Astrocyte (in vitro differentiated cells and primary cell): ENCODE measurements at regions not wholly inside any gene's neighbourhood (a gene's known extent, or its start where the extent isn't known, plus 50 kb on each side); places are given as distances from the start of the nearest gene placed in this dataset.

ENCODE experiments used
- DNase-seq: peaks from one replicate; pipeline ENCODE4 v3.0.0-alpha.2; 2010; ENCODE audit warnings: low read depth
- FAIRE-seq: peaks from 2 replicates; lab custom pipeline; 2011; peaks lifted over from hg19 to GRCh38; lab: Jason Lieb, UNC
- H2AFZ ChIP-seq: 2 replicates; pipeline ENCODE4 v1.6.0; 2012; ENCODE audit warnings: low read depth, low read length, inconsistent platforms
- H3K27ac ChIP-seq: 2 replicates; pipeline ENCODE4 v1.5.1; 2011; ENCODE audit warnings: low read depth, low read length, inconsistent platforms
- H3K27me3 ChIP-seq: 2 replicates; pipeline ENCODE4 v1.6.0; 2011; ENCODE audit warnings: low read length, inconsistent platforms; ENCODE audit not compliant: insufficient read depth
- H3K36me3 ChIP-seq: 2 replicates; pipeline ENCODE4 v1.5.1; 2011; ENCODE audit warnings: low read length, inconsistent platforms; ENCODE audit not compliant: insufficient read depth
- H3K4me1 ChIP-seq: 2 replicates; pipeline ENCODE4 v1.5.1; 2011; ENCODE audit warnings: low read length, inconsistent platforms; ENCODE audit not compliant: insufficient read depth
- H3K4me2 ChIP-seq: 2 replicates; pipeline ENCODE4 v1.6.0; 2012; ENCODE audit warnings: low read length, inconsistent platforms
- H3K4me3 ChIP-seq: 2 replicates; pipeline ENCODE4 v1.5.1; 2011; ENCODE audit warnings: low read depth, mild to moderate bottlenecking, low read length, inconsistent platforms; ENCODE audit not compliant: insufficient read depth
- H3K79me2 ChIP-seq: 2 replicates; pipeline ENCODE4 v1.6.0; 2012; ENCODE audit warnings: mild to moderate bottlenecking, low read length, inconsistent platforms; ENCODE audit not compliant: insufficient read depth
- H3K9ac ChIP-seq: 2 replicates; pipeline ENCODE4 v1.6.0; 2012; ENCODE audit warnings: mild to moderate bottlenecking, low read length, inconsistent platforms
- H3K9me3 ChIP-seq: 2 replicates; pipeline ENCODE4 v1.5.1; 2012; ENCODE audit warnings: low read depth, mild to moderate bottlenecking, low read length, inconsistent platforms; ENCODE audit not compliant: insufficient read depth
- H4K20me1 ChIP-seq: 2 replicates; pipeline ENCODE4 v1.6.0; 2012; ENCODE audit warnings: low read length, inconsistent platforms; ENCODE audit not compliant: insufficient read depth
- H3K27ac Mint-ChIP-seq: one replicate; pipeline ENCODE4 v1.8.0; 2021; ENCODE audit warnings: mild to moderate bottlenecking, mixed read lengths; ENCODE audit not compliant: unreplicated experiment
- H3K27me3 Mint-ChIP-seq: one replicate; pipeline ENCODE4 v1.8.0; 2021; ENCODE audit warnings: low read depth, mixed read lengths; ENCODE audit not compliant: unreplicated experiment
- H3K36me3 Mint-ChIP-seq: one replicate; pipeline ENCODE4 v1.8.0; 2021; ENCODE audit warnings: low read depth, mixed read lengths; ENCODE audit not compliant: unreplicated experiment
- H3K4me1 Mint-ChIP-seq: one replicate; pipeline ENCODE4 v1.8.0; 2021; ENCODE audit warnings: low read depth, mixed read lengths; ENCODE audit not compliant: unreplicated experiment
- H3K4me3 Mint-ChIP-seq: one replicate; pipeline ENCODE4 v1.8.0; 2021; ENCODE audit warnings: mild to moderate bottlenecking, moderate library complexity, mixed read lengths; ENCODE audit not compliant: unreplicated experiment
- H3K9me3 Mint-ChIP-seq: one replicate; pipeline ENCODE4 v1.8.0; 2021; ENCODE audit warnings: mild to moderate bottlenecking, mixed read lengths; ENCODE audit not compliant: unreplicated experiment
- EZH2 ChIP-seq: IDR thresholded peaks from 2 replicates; pipeline ENCODE4 v1.6.1; 2012; ENCODE audit warnings: mild to moderate bottlenecking, low read length, inconsistent platforms; ENCODE audit not compliant: insufficient read depth
- TF ChIP-seq, protein P1 (sequence below): IDR thresholded peaks from 2 replicates; pipeline ENCODE4 v1.5.1; 2011; ENCODE audit warnings: low read depth, mild to moderate bottlenecking, inconsistent platforms, low read length, moderate library complexity; ENCODE audit not compliant: insufficient read depth

DNA sequence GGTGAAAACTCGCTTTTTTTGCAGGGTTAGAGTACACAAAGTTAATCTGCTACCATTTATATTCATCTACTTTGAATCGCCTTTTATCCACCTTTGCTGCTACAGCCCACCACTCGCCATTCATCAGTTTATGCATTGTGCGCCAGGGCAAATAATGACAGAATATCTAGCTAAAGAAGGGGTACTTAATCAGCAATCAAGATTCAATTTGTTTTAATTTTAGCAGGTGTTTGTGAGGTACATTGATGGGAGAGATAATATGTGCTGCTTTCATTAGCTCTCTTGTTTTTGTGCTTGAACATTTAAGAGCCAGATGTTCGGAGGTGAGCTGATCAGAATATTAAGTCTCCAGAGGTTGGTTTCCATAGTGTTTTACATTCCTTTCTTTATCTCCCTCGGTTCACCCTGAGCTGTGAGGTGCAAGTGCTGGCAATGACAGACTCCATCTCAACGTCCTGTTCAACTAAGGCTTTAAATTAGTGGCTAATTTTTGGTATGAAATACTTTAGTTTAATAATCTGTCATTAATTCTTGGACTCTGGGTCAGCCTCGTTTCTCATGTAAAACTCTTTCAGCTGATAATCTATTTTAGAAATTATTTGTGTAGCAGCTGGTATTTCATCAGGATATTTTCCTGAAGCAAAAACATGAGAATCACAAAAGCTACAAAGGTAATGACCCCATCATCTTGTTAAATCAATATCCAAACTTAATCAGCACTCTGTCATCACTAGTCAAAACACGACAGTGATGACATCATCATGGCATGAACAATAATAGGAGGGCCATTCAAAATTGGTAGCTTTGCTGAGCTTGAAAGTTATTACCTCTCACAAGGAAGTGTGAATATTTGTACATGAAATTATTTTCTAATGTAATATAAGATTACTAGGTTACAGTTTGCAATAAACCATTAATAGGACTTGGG is 479.9 kb upstream of the FANCL start:
- Mint-ChIP-seq H3K27ac (no peak overlapping the region), H3K36me3 (no peaks in the 10 kb centered on the region), H3K4me1 (no peaks in the 10 kb centered on the region), H3K27me3 (no peaks in the 10 kb centered on the region), H3K4me3 (no peak overlapping the region), H3K9me3 (no peaks in the 10 kb centered on the region)
- Histone ChIP-seq H3K4me2 (no peak overlapping the region), H3K4me1 (no peaks in the 10 kb centered on the region), H3K9me3 (no peaks in the 10 kb centered on the region), H3K79me2 (no peaks in the 10 kb centered on the region), H3K27ac (no peak overlapping the region), H3K36me3 (no peaks in the 10 kb centered on the region), H3K9ac (no peak overlapping the region), H4K20me1 (no peaks in the 10 kb centered on the region), H2AFZ (no peak overlapping the region), H3K27me3 (no peaks in the 10 kb centered on the region), H3K4me3 (no peak overlapping the region)
- TF ChIP-seq, protein P1, sequence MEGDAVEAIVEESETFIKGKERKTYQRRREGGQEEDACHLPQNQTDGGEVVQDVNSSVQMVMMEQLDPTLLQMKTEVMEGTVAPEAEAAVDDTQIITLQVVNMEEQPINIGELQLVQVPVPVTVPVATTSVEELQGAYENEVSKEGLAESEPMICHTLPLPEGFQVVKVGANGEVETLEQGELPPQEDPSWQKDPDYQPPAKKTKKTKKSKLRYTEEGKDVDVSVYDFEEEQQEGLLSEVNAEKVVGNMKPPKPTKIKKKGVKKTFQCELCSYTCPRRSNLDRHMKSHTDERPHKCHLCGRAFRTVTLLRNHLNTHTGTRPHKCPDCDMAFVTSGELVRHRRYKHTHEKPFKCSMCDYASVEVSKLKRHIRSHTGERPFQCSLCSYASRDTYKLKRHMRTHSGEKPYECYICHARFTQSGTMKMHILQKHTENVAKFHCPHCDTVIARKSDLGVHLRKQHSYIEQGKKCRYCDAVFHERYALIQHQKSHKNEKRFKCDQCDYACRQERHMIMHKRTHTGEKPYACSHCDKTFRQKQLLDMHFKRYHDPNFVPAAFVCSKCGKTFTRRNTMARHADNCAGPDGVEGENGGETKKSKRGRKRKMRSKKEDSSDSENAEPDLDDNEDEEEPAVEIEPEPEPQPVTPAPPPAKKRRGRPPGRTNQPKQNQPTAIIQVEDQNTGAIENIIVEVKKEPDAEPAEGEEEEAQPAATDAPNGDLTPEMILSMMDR = no peak
- TF ChIP-seq EZH2 = no peak
- no peak for DNase-seq
- no peak for FAIRE-seq

DNA sequence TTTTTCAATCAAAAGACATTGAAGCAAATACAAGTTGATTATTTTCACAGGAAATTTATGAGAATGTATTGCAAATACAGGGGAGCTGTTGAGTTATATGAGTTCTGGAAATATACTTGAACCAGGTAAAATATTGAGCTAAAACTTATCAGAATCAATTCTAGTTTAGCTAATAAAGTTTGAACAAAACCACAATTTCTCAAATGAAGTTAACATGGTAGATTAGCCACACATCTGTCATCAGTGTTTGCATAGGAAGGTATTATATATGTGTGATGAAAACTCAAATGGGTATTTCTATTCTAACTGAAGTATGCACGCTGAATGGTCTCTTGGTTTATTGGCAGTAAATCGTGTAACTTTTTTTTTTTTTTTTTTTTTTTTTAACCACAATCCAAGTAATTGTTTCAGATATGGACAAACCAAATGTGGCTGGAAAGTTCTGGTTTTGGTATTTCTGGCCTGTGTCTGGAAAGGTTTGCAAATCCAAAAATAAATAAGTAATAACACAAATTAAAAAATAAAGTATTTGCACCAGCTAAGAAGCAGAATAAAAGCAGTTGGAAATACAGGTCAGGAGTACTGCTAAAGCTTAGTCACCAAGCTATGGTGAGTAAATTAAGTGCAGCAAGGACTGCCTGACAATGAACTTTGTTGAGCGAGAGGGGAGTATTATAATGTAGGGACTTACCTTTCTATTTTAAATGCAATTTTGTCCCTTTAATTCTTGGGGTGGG is 479.1 kb upstream of the FANCL start:
- Histone ChIP-seq H3K4me1 (no peaks in the 10 kb centered on the region), H3K9me3 (no peaks in the 10 kb centered on the region), H3K9ac (no peak overlapping the region), H3K4me3 (no peak overlapping the region), H3K27me3 (no peaks in the 10 kb centered on the region), H3K79me2 (no peaks in the 10 kb centered on the region), H3K4me2 (no peak overlapping the region), H2AFZ (no peak overlapping the region), H3K36me3 (no peaks in the 10 kb centered on the region), H4K20me1 (no peaks in the 10 kb centered on the region), H3K27ac (no peak overlapping the region)
- no peak overlapping the region for H3K27ac Mint-ChIP-seq
- no peaks in the 10 kb centered on the region for H3K9me3 Mint-ChIP-seq
- H3K4me1 Mint-ChIP-seq = no peaks in the 10 kb centered on the region
- DNase-seq = no peak
- no peak for FAIRE-seq
- no peaks in the 10 kb centered on the region for H3K36me3 Mint-ChIP-seq
- no peak overlapping the region for H3K4me3 Mint-ChIP-seq
- TF ChIP-seq, protein P1 = no peak
- no peak for TF ChIP-seq EZH2
- H3K27me3 Mint-ChIP-seq = no peaks in the 10 kb centered on the region
